ENCODE measurements at regions not wholly inside any gene's neighbourhood (a gene's known extent, or its start where the extent isn't known, plus 50 kb on each side); places are given as distances from the start of the nearest gene placed in this dataset.
A peak's percentile ranks its signal among the peaks of the same experiment; 100 is the strongest.
"Not testable (repeated sequence)": the region's sequence is repeated elsewhere in the genome, so short reads cannot be mapped to it uniquely, and the experiment has no call there.

- Histone ChIP-seq H3K27me3 (ENCODE audit: control insufficient read depth in 1 of 2, insufficient read depth in 2 of 2, low read length in 2 of 2) (no peaks in the 10 kb centered on the region), H3K36me3 (ENCODE audit: insufficient read depth, low read length) (no peaks in the 10 kb centered on the region), H3K9ac (ENCODE audit: low read length) (no peak overlapping the region), H3K27ac (ENCODE audit: low read depth, low read length) (no peak overlapping the region), H3K4me3 (ENCODE audit: low read depth in 1 of 2, low read length in 2 of 2) (no peak overlapping the region), H3K9me3 (ENCODE audit: low read length) (no peaks in the 10 kb centered on the region), H3K4me1 (ENCODE audit: insufficient read depth, low read length) (no peaks in the 10 kb centered on the region)
Observed at GRCh38 chr20:40962733-40963504, 65.7 kb upstream of the TOP1 start.

GRCh38 chr20:40963505-40963845 is 65.1 kb upstream of the TOP1 start:
- H3K4me3 ChIP-seq (ENCODE audit: low read depth in 1 of 2, low read length in 2 of 2), result no peak overlapping the region
- H3K9ac ChIP-seq (ENCODE audit: low read length), result no peak overlapping the region
- no peaks in the 10 kb centered on the region for H3K4me1 ChIP-seq (ENCODE audit: insufficient read depth, low read length)
- H3K27me3 ChIP-seq (ENCODE audit: control insufficient read depth in 1 of 2, insufficient read depth in 2 of 2, low read length in 2 of 2), result no peaks in the 10 kb centered on the region
- no peak overlapping the region for H3K27ac ChIP-seq (ENCODE audit: low read depth, low read length)
- H3K9me3 ChIP-seq (ENCODE audit: low read length), result no peaks in the 10 kb centered on the region
- no peaks in the 10 kb centered on the region for H3K36me3 ChIP-seq (ENCODE audit: insufficient read depth, low read length)

- Histone ChIP-seq H3K9me3 (ENCODE audit: low read length) (no peaks in the 10 kb centered on the region), H3K27ac (ENCODE audit: low read depth, low read length) (no peak overlapping the region), H3K4me3 (ENCODE audit: low read depth in 1 of 2, low read length in 2 of 2) (no peak overlapping the region), H3K27me3 (ENCODE audit: control insufficient read depth in 1 of 2, insufficient read depth in 2 of 2, low read length in 2 of 2) (no peaks in the 10 kb centered on the region), H3K4me1 (ENCODE audit: insufficient read depth, low read length) (peaks cover 6% of the 10 kb centered on the region), H3K9ac (ENCODE audit: low read length) (no peak overlapping the region), H3K36me3 (ENCODE audit: insufficient read depth, low read length) (no peaks in the 10 kb centered on the region)
Observed at GRCh38 chr20:40965671-40966070, 63.0 kb upstream of the TOP1 start.

- Histone ChIP-seq H3K27ac (ENCODE audit: low read depth, low read length) (no peak overlapping the region), H3K27me3 (ENCODE audit: control insufficient read depth in 1 of 2, insufficient read depth in 2 of 2, low read length in 2 of 2) (no peaks in the 10 kb centered on the region), H3K9me3 (ENCODE audit: low read length) (no peaks in the 10 kb centered on the region), H3K36me3 (ENCODE audit: insufficient read depth, low read length) (no peaks in the 10 kb centered on the region), H3K9ac (ENCODE audit: low read length) (no peak overlapping the region), H3K4me3 (ENCODE audit: low read depth in 1 of 2, low read length in 2 of 2) (no peak overlapping the region), H3K4me1 (ENCODE audit: insufficient read depth, low read length) (peaks cover 6% of the 10 kb centered on the region)
Observed at GRCh38 chr20:40966103-40966502, 62.5 kb upstream of the TOP1 start.

GRCh38 chr20:40966516-40967185 is 62.0 kb upstream of the TOP1 start:
- no peak overlapping the region for H3K27ac ChIP-seq (ENCODE audit: low read depth, low read length)
- no peak overlapping the region for H3K9ac ChIP-seq (ENCODE audit: low read length)
- no peaks in the 10 kb centered on the region for H3K36me3 ChIP-seq (ENCODE audit: insufficient read depth, low read length)
- peaks cover 6% of the 10 kb centered on the region for H3K4me1 ChIP-seq (ENCODE audit: insufficient read depth, low read length)
- no peak overlapping the region for H3K4me3 ChIP-seq (ENCODE audit: low read depth in 1 of 2, low read length in 2 of 2)
- H3K27me3 ChIP-seq (ENCODE audit: control insufficient read depth in 1 of 2, insufficient read depth in 2 of 2, low read length in 2 of 2), result no peaks in the 10 kb centered on the region
- H3K9me3 ChIP-seq (ENCODE audit: low read length), result no peaks in the 10 kb centered on the region

- Histone ChIP-seq H3K4me3 (ENCODE audit: low read depth in 1 of 2, low read length in 2 of 2) (no peak overlapping the region), H3K36me3 (ENCODE audit: insufficient read depth, low read length) (no peaks in the 10 kb centered on the region), H3K9ac (ENCODE audit: low read length) (no peak overlapping the region)
Observed at GRCh38 chr20:40967700-40968099, 60.9 kb upstream of the TOP1 start.

GRCh38 chr20:40968816-40969562 is 59.6 kb upstream of the TOP1 start:
- not testable (repeated sequence) for H3K9ac ChIP-seq (ENCODE audit: low read length); H3K27me3 ChIP-seq (ENCODE audit: control insufficient read depth in 1 of 2, insufficient read depth in 2 of 2, low read length in 2 of 2); H3K27ac ChIP-seq (ENCODE audit: low read depth, low read length); H3K36me3 ChIP-seq (ENCODE audit: insufficient read depth, low read length); H3K4me1 ChIP-seq (ENCODE audit: insufficient read depth, low read length); H3K9me3 ChIP-seq (ENCODE audit: low read length)
- peak overlapping the region; percentile 3 to 61 for H3K4me3 ChIP-seq (ENCODE audit: low read depth in 1 of 2, low read length in 2 of 2)

More at GRCh38 chr20:40967700-40968099, 60.9 kb upstream of the TOP1 start:
- no peaks in the 10 kb centered on the region for H3K27me3 ChIP-seq (ENCODE audit: control insufficient read depth in 1 of 2, insufficient read depth in 2 of 2, low read length in 2 of 2)
- H3K4me1 ChIP-seq (ENCODE audit: insufficient read depth, low read length), result peaks cover 6% of the 10 kb centered on the region
- H3K9me3 ChIP-seq (ENCODE audit: low read length), result no peaks in the 10 kb centered on the region
- H3K27ac ChIP-seq (ENCODE audit: low read depth, low read length), result no peak overlapping the region

GRCh38 chr20:40970218-40970617 is 58.4 kb upstream of the TOP1 start:
- H3K9me3 ChIP-seq (ENCODE audit: low read length), result no peaks in the 10 kb centered on the region
- H3K27ac ChIP-seq (ENCODE audit: low read depth, low read length), result no peak overlapping the region
- H3K9ac ChIP-seq (ENCODE audit: low read length), result no peak overlapping the region
- no peak overlapping the region for H3K4me3 ChIP-seq (ENCODE audit: low read depth in 1 of 2, low read length in 2 of 2)
- H3K36me3 ChIP-seq (ENCODE audit: insufficient read depth, low read length), result no peaks in the 10 kb centered on the region
- no peaks in the 10 kb centered on the region for H3K27me3 ChIP-seq (ENCODE audit: control insufficient read depth in 1 of 2, insufficient read depth in 2 of 2, low read length in 2 of 2)
- peaks cover 6% of the 10 kb centered on the region for H3K4me1 ChIP-seq (ENCODE audit: insufficient read depth, low read length)

GRCh38 chr20:40977218-40977617 is 51.4 kb upstream of the TOP1 start:
- Histone ChIP-seq H3K27me3 (ENCODE audit: control insufficient read depth in 1 of 2, insufficient read depth in 2 of 2, low read length in 2 of 2) (no peaks in the 10 kb centered on the region), H3K4me3 (ENCODE audit: low read depth in 1 of 2, low read length in 2 of 2) (no peak overlapping the region), H3K4me1 (ENCODE audit: insufficient read depth, low read length) (no peaks in the 10 kb centered on the region), H3K36me3 (ENCODE audit: insufficient read depth, low read length) (no peaks in the 10 kb centered on the region), H3K9ac (ENCODE audit: low read length) (no peak overlapping the region), H3K9me3 (ENCODE audit: low read length) (no peaks in the 10 kb centered on the region), H3K27ac (ENCODE audit: low read depth, low read length) (no peak overlapping the region)

GRCh38 chr20:40978761-40979160 is 49.9 kb upstream of the TOP1 start:
- Histone ChIP-seq H3K27me3 (ENCODE audit: control insufficient read depth in 1 of 2, insufficient read depth in 2 of 2, low read length in 2 of 2) (no peaks in the 10 kb centered on the region), H3K4me1 (ENCODE audit: insufficient read depth, low read length) (no peaks in the 10 kb centered on the region), H3K36me3 (ENCODE audit: insufficient read depth, low read length) (no peaks in the 10 kb centered on the region), H3K9ac (ENCODE audit: low read length) (no peak overlapping the region), H3K27ac (ENCODE audit: low read depth, low read length) (no peak overlapping the region), H3K9me3 (ENCODE audit: low read length) (no peaks in the 10 kb centered on the region), H3K4me3 (ENCODE audit: low read depth in 1 of 2, low read length in 2 of 2) (no peak overlapping the region)
